ENCODE measurements at regions not wholly inside any gene's neighbourhood (a gene's known extent, or its start where the extent isn't known, plus 50 kb on each side); places are given as distances from the start of the nearest gene placed in this dataset.

GRCh38 chr7:53336105-53336668 is 300.8 kb downstream of the POM121L12 start:
- Histone ChIP-seq H3K9me3 (peaks cover 0 to 26% of the 10 kb centered on the region in 2 donors), H3K4me3 (no peak overlapping the region), H3K4me1 (no peaks in the 10 kb centered on the region), H3K27ac (no peak overlapping the region), H3K36me3 (no peaks in the 10 kb centered on the region), H3K27me3 (no peaks in the 10 kb centered on the region)
- no peak for DNase-seq (ENCODE audit: low spot score in 2 of 2)
- intact Hi-C loops (cut with DNase I; ENCODE audit: low total_unique reads) = no loop called here
- TF ChIP-seq POLR2A (IDR thresholded peaks at IDR 0.05) = no peak
- no peak for TF ChIP-seq POLR2AphosphoS5 (IDR thresholded peaks at IDR 0.05)
- no peak for TF ChIP-seq CTCF (IDR thresholded peaks at IDR 0.05)

GRCh38 chr7:53340220-53340619 is 304.8 kb downstream of the POM121L12 start:
- DNase-seq (ENCODE audit: low spot score in 2 of 2) = no peak
- H3K4me1 ChIP-seq = no peaks in the 10 kb centered on the region
- no peak overlapping the region for H3K4me3 ChIP-seq
- H3K27me3 ChIP-seq = no peaks in the 10 kb centered on the region
- H3K36me3 ChIP-seq = no peaks in the 10 kb centered on the region
- TF ChIP-seq POLR2A (IDR thresholded peaks at IDR 0.05) (no peak), POLR2AphosphoS5 (IDR thresholded peaks at IDR 0.05) (no peak), CTCF (IDR thresholded peaks at IDR 0.05) (no peak)
- peaks cover 0 to 40% of the 10 kb centered on the region in 2 donors for H3K9me3 ChIP-seq
- intact Hi-C loops (cut with DNase I; ENCODE audit: low total_unique reads) = loop anchor here (5.0 kb wide), 1 partner anchor 1143 kb away; no protein-coding TSS in a partner anchor
- H3K27ac ChIP-seq = no peak overlapping the region

- intact Hi-C loops (cut with DNase I; ENCODE audit: low total_unique reads) = no loop called here
- Histone ChIP-seq H3K9me3 (no peaks in the 10 kb centered on the region), H3K27ac (no peak overlapping the region), H3K36me3 (no peaks in the 10 kb centered on the region), H3K4me1 (no peaks in the 10 kb centered on the region), H3K27me3 (no peaks in the 10 kb centered on the region), H3K4me3 (no peak overlapping the region)
- no peak for DNase-seq (ENCODE audit: low spot score in 2 of 2)
- TF ChIP-seq POLR2AphosphoS5 (IDR thresholded peaks at IDR 0.05) = no peak
- TF ChIP-seq POLR2A (IDR thresholded peaks at IDR 0.05) = no peak
- no peak for TF ChIP-seq CTCF (IDR thresholded peaks at IDR 0.05)
These were observed 314.8 kb downstream of the POM121L12 start for GRCh38 chr7:53350241-53350640.

GRCh38 chr7:53351681-53352080 is 316.2 kb downstream of the POM121L12 start:
- Histone ChIP-seq H3K4me3 (no peak overlapping the region), H3K9me3 (no peaks in the 10 kb centered on the region), H3K27me3 (no peaks in the 10 kb centered on the region), H3K27ac (no peak overlapping the region), H3K36me3 (no peaks in the 10 kb centered on the region), H3K4me1 (no peaks in the 10 kb centered on the region)
- DNase-seq (ENCODE audit: low spot score in 2 of 2) = no peak
- TF ChIP-seq CTCF (IDR thresholded peaks at IDR 0.05) (no peak), POLR2A (IDR thresholded peaks at IDR 0.05) (no peak), POLR2AphosphoS5 (IDR thresholded peaks at IDR 0.05) (no peak)
- intact Hi-C loops (cut with DNase I; ENCODE audit: low total_unique reads) = no loop called here

- Histone ChIP-seq H3K4me1 (no peaks in the 10 kb centered on the region), H3K9me3 (no peaks in the 10 kb centered on the region), H3K36me3 (no peaks in the 10 kb centered on the region), H3K4me3 (no peak overlapping the region), H3K27ac (no peak overlapping the region), H3K27me3 (no peaks in the 10 kb centered on the region)
- intact Hi-C loops (cut with DNase I; ENCODE audit: low total_unique reads) = no loop called here
- TF ChIP-seq POLR2AphosphoS5 (IDR thresholded peaks at IDR 0.05) (no peak), POLR2A (IDR thresholded peaks at IDR 0.05) (no peak), CTCF (IDR thresholded peaks at IDR 0.05) (no peak)
- DNase-seq (ENCODE audit: low spot score in 2 of 2) = no peak
These were observed 322.8 kb downstream of the POM121L12 start for GRCh38 chr7:53358269-53358668.

All from breast epithelium (tissue), 4 donors.